ENCODE measurements at regions not wholly inside any gene's neighbourhood (a gene's known extent, or its start where the extent isn't known, plus 50 kb on each side); places are given as distances from the start of the nearest gene placed in this dataset.

GRCh38 chr6:15076565-15076964, 169.3 kb upstream of the JARID2 start:
- POLR2A ChIA-PET, result interaction anchor here (0.6 to 0.7 kb wide), 2 partner anchors 98 to 281 kb away, joined by 3 to 4 read pairs; no protein-coding TSS in a partner anchor
- no peak overlapping the region for H3K4me3 ChIP-seq (ENCODE audit: low read depth, low read length)
- no peak for TF ChIP-seq ZNF2 (tag by site-specific recombination; IDR thresholded peaks at IDR 0.05)
- no peak for TF ChIP-seq ZBTB10 (tag by site-specific recombination; IDR thresholded peaks at IDR 0.05)
- TF ChIP-seq GLIS1 (tag by site-specific recombination; IDR thresholded peaks at IDR 0.05), result no peak
- TF ChIP-seq ZNF324 (tag by site-specific recombination; IDR thresholded peaks at IDR 0.05), result no peak
- TF ChIP-seq ZNF624 (tag by site-specific recombination; IDR thresholded peaks at IDR 0.05), result no peak
- TF ChIP-seq, protein P1, sequence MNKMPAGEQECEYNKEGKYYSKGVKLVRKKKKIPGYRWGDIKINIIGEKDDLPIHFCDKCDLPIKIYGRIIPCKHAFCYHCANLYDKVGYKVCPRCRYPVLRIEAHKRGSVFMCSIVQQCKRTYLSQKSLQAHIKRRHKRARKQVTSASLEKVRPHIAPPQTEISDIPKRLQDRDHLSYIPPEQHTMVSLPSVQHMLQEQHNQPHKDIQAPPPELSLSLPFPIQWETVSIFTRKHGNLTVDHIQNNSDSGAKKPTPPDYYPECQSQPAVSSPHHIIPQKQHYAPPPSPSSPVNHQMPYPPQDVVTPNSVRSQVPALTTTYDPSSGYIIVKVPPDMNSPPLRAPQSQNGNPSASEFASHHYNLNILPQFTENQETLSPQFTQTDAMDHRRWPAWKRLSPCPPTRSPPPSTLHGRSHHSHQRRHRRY (tag by site-specific recombination; IDR thresholded peaks at IDR 0.05), result no peak
- TF ChIP-seq REPIN1 (tag by site-specific recombination; IDR thresholded peaks at IDR 0.05; ENCODE audit: low read depth), result no peak
- TF ChIP-seq, protein P2, sequence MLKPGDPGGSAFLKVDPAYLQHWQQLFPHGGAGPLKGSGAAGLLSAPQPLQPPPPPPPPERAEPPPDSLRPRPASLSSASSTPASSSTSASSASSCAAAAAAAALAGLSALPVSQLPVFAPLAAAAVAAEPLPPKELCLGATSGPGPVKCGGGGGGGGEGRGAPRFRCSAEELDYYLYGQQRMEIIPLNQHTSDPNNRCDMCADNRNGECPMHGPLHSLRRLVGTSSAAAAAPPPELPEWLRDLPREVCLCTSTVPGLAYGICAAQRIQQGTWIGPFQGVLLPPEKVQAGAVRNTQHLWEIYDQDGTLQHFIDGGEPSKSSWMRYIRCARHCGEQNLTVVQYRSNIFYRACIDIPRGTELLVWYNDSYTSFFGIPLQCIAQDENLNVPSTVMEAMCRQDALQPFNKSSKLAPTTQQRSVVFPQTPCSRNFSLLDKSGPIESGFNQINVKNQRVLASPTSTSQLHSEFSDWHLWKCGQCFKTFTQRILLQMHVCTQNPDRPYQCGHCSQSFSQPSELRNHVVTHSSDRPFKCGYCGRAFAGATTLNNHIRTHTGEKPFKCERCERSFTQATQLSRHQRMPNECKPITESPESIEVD (tag by site-specific recombination; IDR thresholded peaks at IDR 0.05), result no peak
- TF ChIP-seq ZNF837 (tag by site-specific recombination; IDR thresholded peaks at IDR 0.05), result no peak
- TF ChIP-seq ZXDB (tag by site-specific recombination; IDR thresholded peaks at IDR 0.05), result no peak
- TF ChIP-seq ZBTB17 (tag by site-specific recombination; IDR thresholded peaks at IDR 0.05), result no peak
- no peak for TF ChIP-seq ZNF76 (tag by site-specific recombination; IDR thresholded peaks at IDR 0.05; ENCODE audit: borderline replicate concordance, low read depth)
- no peak for TF ChIP-seq ZNF114 (tag by site-specific recombination; IDR thresholded peaks at IDR 0.05)
- H3K36me3 ChIP-seq (ENCODE audit: control insufficient read depth in 2 of 2, insufficient read depth in 1 of 2, low read length in 2 of 2), result no peaks in the 10 kb centered on the region
- H3K9me3 ChIP-seq (ENCODE audit: control insufficient read depth, insufficient read depth, low read depth, low read length), result no peaks in the 10 kb centered on the region
- H3K4me1 ChIP-seq (ENCODE audit: control insufficient read depth, insufficient read depth, low read length), result 0 out of 2 replicates have a peak, but pooled peaks cover 2% of the 10 kb centered on the region
- CTCF ChIA-PET, result interaction anchor here (0.6 to 1.0 kb wide), 4 partner anchors 127 to 755 kb away, joined by 3 read pairs; no protein-coding TSS in a partner anchor
- no peak overlapping the region for H3K27ac ChIP-seq (ENCODE audit: extremely low read depth, low read depth, low read length)

- no peak overlapping the region for H3K4me3 ChIP-seq (ENCODE audit: low read depth, low read length)
- H3K9me3 ChIP-seq (ENCODE audit: control insufficient read depth, insufficient read depth, low read depth, low read length), result no peaks in the 10 kb centered on the region
- ChIA-PET POLR2A (interaction anchor here (0.6 to 1.0 kb wide), 3 partner anchors 24 to 282 kb away, joined by 3 to 5 read pairs (median 4); no protein-coding TSS in a partner anchor), CTCF (interaction anchor here (0.6 to 1.0 kb wide), 5 partner anchors 127 to 756 kb away, joined by 3 read pairs; no protein-coding TSS in a partner anchor)
- no peak for TF ChIP-seq SETDB1 (IDR thresholded peaks at IDR 0.05; ENCODE audit: insufficient read length, low read length)
- TF ChIP-seq, protein P3, sequence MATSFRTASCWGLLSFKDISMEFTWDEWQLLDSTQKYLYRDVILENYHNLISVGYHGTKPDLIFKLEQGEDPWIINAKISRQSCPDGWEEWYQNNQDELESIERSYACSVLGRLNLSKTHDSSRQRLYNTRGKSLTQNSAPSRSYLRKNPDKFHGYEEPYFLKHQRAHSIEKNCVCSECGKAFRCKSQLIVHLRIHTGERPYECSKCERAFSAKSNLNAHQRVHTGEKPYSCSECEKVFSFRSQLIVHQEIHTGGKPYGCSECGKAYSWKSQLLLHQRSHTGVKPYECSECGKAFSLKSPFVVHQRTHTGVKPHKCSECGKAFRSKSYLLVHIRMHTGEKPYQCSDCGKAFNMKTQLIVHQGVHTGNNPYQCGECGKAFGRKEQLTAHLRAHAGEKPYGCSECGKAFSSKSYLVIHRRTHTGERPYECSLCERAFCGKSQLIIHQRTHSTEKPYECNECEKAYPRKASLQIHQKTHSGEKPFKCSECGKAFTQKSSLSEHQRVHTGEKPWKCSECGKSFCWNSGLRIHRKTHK (tag by site-specific recombination; IDR thresholded peaks at IDR 0.05), result no peak
- no peak for TF ChIP-seq IKZF3 (tag by site-specific recombination; IDR thresholded peaks at IDR 0.05)
- no peak for TF ChIP-seq ZNF701 (tag by site-specific recombination; IDR thresholded peaks at IDR 0.05)
- TF ChIP-seq, protein P4, sequence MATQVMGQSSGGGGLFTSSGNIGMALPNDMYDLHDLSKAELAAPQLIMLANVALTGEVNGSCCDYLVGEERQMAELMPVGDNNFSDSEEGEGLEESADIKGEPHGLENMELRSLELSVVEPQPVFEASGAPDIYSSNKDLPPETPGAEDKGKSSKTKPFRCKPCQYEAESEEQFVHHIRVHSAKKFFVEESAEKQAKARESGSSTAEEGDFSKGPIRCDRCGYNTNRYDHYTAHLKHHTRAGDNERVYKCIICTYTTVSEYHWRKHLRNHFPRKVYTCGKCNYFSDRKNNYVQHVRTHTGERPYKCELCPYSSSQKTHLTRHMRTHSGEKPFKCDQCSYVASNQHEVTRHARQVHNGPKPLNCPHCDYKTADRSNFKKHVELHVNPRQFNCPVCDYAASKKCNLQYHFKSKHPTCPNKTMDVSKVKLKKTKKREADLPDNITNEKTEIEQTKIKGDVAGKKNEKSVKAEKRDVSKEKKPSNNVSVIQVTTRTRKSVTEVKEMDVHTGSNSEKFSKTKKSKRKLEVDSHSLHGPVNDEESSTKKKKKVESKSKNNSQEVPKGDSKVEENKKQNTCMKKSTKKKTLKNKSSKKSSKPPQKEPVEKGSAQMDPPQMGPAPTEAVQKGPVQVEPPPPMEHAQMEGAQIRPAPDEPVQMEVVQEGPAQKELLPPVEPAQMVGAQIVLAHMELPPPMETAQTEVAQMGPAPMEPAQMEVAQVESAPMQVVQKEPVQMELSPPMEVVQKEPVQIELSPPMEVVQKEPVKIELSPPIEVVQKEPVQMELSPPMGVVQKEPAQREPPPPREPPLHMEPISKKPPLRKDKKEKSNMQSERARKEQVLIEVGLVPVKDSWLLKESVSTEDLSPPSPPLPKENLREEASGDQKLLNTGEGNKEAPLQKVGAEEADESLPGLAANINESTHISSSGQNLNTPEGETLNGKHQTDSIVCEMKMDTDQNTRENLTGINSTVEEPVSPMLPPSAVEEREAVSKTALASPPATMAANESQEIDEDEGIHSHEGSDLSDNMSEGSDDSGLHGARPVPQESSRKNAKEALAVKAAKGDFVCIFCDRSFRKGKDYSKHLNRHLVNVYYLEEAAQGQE (tag by site-specific recombination; IDR thresholded peaks at IDR 0.05), result no peak
- no peak for TF ChIP-seq ZNF830 (tag by site-specific recombination; IDR thresholded peaks at IDR 0.05; ENCODE audit: low read depth)
- TF ChIP-seq ZNF501 (tag by site-specific recombination; IDR thresholded peaks at IDR 0.05), result no peak
- TF ChIP-seq GFI1B (tag by site-specific recombination; IDR thresholded peaks at IDR 0.05), result no peak
- no peak for TF ChIP-seq ZXDB (tag by site-specific recombination; IDR thresholded peaks at IDR 0.05)
- no peak for TF ChIP-seq ZNF580 (tag by site-specific recombination; IDR thresholded peaks at IDR 0.05)
- 0 out of 2 replicates have a peak, but pooled peaks cover 2% of the 10 kb centered on the region for H3K4me1 ChIP-seq (ENCODE audit: control insufficient read depth, insufficient read depth, low read length)
- H3K36me3 ChIP-seq (ENCODE audit: control insufficient read depth in 2 of 2, insufficient read depth in 1 of 2, low read length in 2 of 2), result no peaks in the 10 kb centered on the region
- H3K27ac ChIP-seq (ENCODE audit: extremely low read depth, low read depth, low read length), result no peak overlapping the region
Observed at GRCh38 chr6:15077006-15077405, 168.9 kb upstream of the JARID2 start.
